HEK293 (cell line): ENCODE measurements at regions not wholly inside any gene's neighbourhood (a gene's known extent, or its start where the extent isn't known, plus 50 kb on each side); places are given as distances from the start of the nearest gene placed in this dataset.
"Not testable (repeated sequence)": the region's sequence is repeated elsewhere in the genome, so short reads cannot be mapped to it uniquely, and the experiment has no call there.

ENCODE experiments used
- CTCF ChIA-PET: fragments of 350-600 bp; formaldehyde crosslinking; extraction: SDS; loops from one replicate; lab custom pipeline; 2021; ENCODE audit warnings: antibody characterized with exemption; lab: Yijun Ruan, JAX
- POLR2A ChIA-PET: fragments of 300-600 bp; formaldehyde crosslinking; extraction: SDS; loops from one replicate; lab custom pipeline; 2020; ENCODE audit warnings: antibody characterized with exemption, inconsistent platforms; lab: Yijun Ruan, JAX
- H3K27ac ChIP-seq: fragments of 200-500 bp; sonication (Bioruptor generic); 2 replicates; pipeline ENCODE4 v1.5.1; 2014; ENCODE audit warnings: low read depth, low read length, control low read depth, inconsistent platforms; ENCODE audit errors: extremely low read depth
- H3K36me3 ChIP-seq, 2 experiments: fragments of 200-500 bp in 1 of 2; sonication (Bioruptor generic) in 1 of 2; 1 replicate in 1 of 2; 2 replicates in 1 of 2; pipeline ENCODE4 v1.5.1; 2014 to 2017; ENCODE audit warnings: inconsistent platforms in 2 of 2, low read length in 2 of 2; ENCODE audit not compliant: control insufficient read depth in 2 of 2, insufficient read depth in 1 of 2
- H3K4me1 ChIP-seq: fragments of 200-500 bp; sonication (Bioruptor generic); 2 replicates; pipeline ENCODE4 v1.5.1; 2014; ENCODE audit warnings: mild to moderate bottlenecking, low read length, inconsistent platforms; ENCODE audit not compliant: control insufficient read depth, insufficient read depth
- H3K4me3 ChIP-seq: 2 replicates; pipeline ENCODE4 v1.5.1; 2011; ENCODE audit warnings: low read depth, mild to moderate bottlenecking, control low read depth, low read length, moderate library complexity
- H3K9me3 ChIP-seq: fragments of 200-500 bp; sonication (Bioruptor generic); 2 replicates; pipeline ENCODE4 v1.5.1; 2014; ENCODE audit warnings: low read depth, low read length, inconsistent platforms; ENCODE audit not compliant: control insufficient read depth, insufficient read depth
- GLIS1 ChIP-seq: fragments of 450-650 bp; formaldehyde crosslinking; IDR thresholded peaks from 2 replicates; pipeline ENCODE4 v1.5.1; 2016; ENCODE audit warnings: missing biosample characterization, missing genetic modification characterization
- HOXD13 ChIP-seq: sonication (generic); formaldehyde crosslinking; IDR thresholded peaks from 2 replicates; pipeline ENCODE4 v1.8.0; 2022; ENCODE audit warnings: missing genetic modification reagents, borderline replicate concordance
- KLF9 ChIP-seq: fragments of 450-650 bp; formaldehyde crosslinking; IDR thresholded peaks from 2 replicates; pipeline ENCODE4 v1.5.1; 2016; ENCODE audit warnings: missing biosample characterization, missing genetic modification characterization, low read depth
- MZF1 ChIP-seq: fragments of 450-650 bp; formaldehyde crosslinking; IDR thresholded peaks from 2 replicates; pipeline ENCODE4 v1.5.1; 2017; ENCODE audit warnings: missing biosample characterization, missing genetic modification characterization, borderline replicate concordance
- SCRT1 ChIP-seq: fragments of 450-650 bp; formaldehyde crosslinking; IDR thresholded peaks from 2 replicates; pipeline ENCODE4 v1.5.1; 2016; ENCODE audit warnings: missing biosample characterization, missing genetic modification characterization, borderline replicate concordance
- SP7 ChIP-seq: fragments of 450-650 bp; formaldehyde crosslinking; IDR thresholded peaks from 2 replicates; pipeline ENCODE4 v1.5.1; 2016; ENCODE audit warnings: missing biosample characterization, missing genetic modification characterization
- YY1 ChIP-seq: fragments of 450-650 bp; formaldehyde crosslinking; IDR thresholded peaks from 2 replicates; pipeline ENCODE4 v1.5.1; 2018; ENCODE audit warnings: missing biosample characterization, missing genetic modification characterization
- ZBTB21 ChIP-seq: fragments of 450-650 bp; formaldehyde crosslinking; IDR thresholded peaks from 2 replicates; pipeline ENCODE4 v1.5.1; 2017; ENCODE audit warnings: missing biosample characterization, missing genetic modification characterization
- ZEB2 ChIP-seq: fragments of 450-650 bp; formaldehyde crosslinking; IDR thresholded peaks from 2 replicates; pipeline ENCODE4 v1.5.1; 2016; ENCODE audit warnings: missing biosample characterization, missing genetic modification characterization
- ZFP37 ChIP-seq: fragments of 450-650 bp; formaldehyde crosslinking; IDR thresholded peaks from 2 replicates; pipeline ENCODE4 v1.5.1; 2016; ENCODE audit warnings: missing biosample characterization, missing genetic modification characterization
- ZNF114 ChIP-seq: fragments of 450-650 bp; formaldehyde crosslinking; IDR thresholded peaks from 2 replicates; pipeline ENCODE4 v1.5.0; 2017; ENCODE audit warnings: missing biosample characterization, missing genetic modification characterization
- ZNF138 ChIP-seq: fragments of 450-650 bp; formaldehyde crosslinking; IDR thresholded peaks from 2 replicates; pipeline ENCODE4 v1.5.1; 2016; ENCODE audit warnings: missing biosample characterization, missing genetic modification characterization, borderline replicate concordance
- ZNF184 ChIP-seq: fragments of 450-650 bp; IDR thresholded peaks from 2 replicates; pipeline ENCODE4 v1.5.1; 2018; ENCODE audit warnings: missing biosample characterization, mild to moderate bottlenecking, missing genetic modification characterization
- ZNF354C ChIP-seq: fragments of 450-650 bp; formaldehyde crosslinking; IDR thresholded peaks from 2 replicates; pipeline ENCODE4 v1.5.1; 2016; ENCODE audit warnings: missing biosample characterization, missing genetic modification characterization, low read depth, borderline replicate concordance
- ZNF600 ChIP-seq: fragments of 450-650 bp; formaldehyde crosslinking; IDR thresholded peaks from 2 replicates; pipeline ENCODE4 v1.5.1; 2016; ENCODE audit warnings: missing biosample characterization, missing genetic modification characterization
- ZNF626 ChIP-seq: fragments of 450-650 bp; sonication (Bioruptor Pico); formaldehyde crosslinking; IDR thresholded peaks from 2 replicates; pipeline ENCODE4 v1.5.1; 2018; ENCODE audit warnings: missing biosample characterization, missing genetic modification characterization, inconsistent platforms
- ZNF777 ChIP-seq: fragments of 450-650 bp; formaldehyde crosslinking; IDR thresholded peaks from 2 replicates; pipeline ENCODE4 v1.5.1; 2017; ENCODE audit warnings: missing biosample characterization, missing genetic modification characterization, borderline replicate concordance
- ZSCAN30 ChIP-seq: fragments of 450-650 bp; IDR thresholded peaks from 2 replicates; pipeline ENCODE4 v1.5.1; 2018; ENCODE audit warnings: missing biosample characterization, mild to moderate bottlenecking, missing genetic modification characterization, moderate library complexity
- TF ChIP-seq, protein P1 (sequence below): IDR thresholded peaks from 2 replicates; pipeline ENCODE4 v1.6.1; 2011; ENCODE audit warnings: mild to moderate bottlenecking, low read depth, low read length, borderline replicate concordance

DNA sequence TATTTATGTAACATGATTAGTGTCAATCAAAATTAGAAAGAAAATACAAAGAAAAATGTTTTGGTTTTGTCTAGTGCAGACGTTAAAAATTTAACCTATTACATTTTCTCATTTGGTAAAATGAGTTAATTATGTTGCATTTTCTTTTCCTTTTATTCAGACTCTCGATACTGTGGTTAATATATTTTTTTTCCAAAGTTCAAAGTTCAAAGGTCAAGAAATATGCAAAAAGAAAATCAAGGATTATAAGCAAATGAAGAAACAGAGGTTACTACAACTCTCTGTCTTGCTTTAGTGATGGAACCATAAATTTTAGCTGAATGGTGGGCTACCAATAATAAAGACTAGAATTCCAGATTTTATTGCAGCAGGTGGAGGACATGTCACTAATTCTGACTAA, 133.3 kb upstream of the TFPI start (continued):
- TF ChIP-seq ZNF600 (tag by site-specific recombination) (no peak), ZNF777 (tag by site-specific recombination) (no peak), ZSCAN30 (tag by site-specific recombination) (no peak)

DNA sequence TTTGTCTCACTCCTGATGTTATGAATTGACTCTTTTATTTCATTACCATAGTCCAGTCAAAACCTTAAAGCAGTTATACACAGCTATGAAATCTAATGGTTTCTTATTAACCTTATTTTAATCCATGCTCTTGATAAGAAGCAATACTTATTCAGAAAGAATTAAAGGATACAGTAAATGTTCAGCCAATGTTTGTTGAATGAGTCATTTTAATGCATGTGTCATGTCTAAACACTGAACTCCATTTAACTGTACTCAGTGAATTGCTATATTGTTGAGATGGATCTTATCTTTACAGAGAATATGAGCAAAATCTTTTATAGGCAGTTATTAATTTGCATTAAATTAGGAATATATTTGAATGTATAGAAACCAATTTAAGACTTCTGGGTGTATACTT, 135.1 kb upstream of the TFPI start:
- no peaks in the 10 kb centered on the region for H3K9me3 ChIP-seq
- no peak for TF ChIP-seq ZNF354C (tag by site-specific recombination)
- TF ChIP-seq, protein P1, sequence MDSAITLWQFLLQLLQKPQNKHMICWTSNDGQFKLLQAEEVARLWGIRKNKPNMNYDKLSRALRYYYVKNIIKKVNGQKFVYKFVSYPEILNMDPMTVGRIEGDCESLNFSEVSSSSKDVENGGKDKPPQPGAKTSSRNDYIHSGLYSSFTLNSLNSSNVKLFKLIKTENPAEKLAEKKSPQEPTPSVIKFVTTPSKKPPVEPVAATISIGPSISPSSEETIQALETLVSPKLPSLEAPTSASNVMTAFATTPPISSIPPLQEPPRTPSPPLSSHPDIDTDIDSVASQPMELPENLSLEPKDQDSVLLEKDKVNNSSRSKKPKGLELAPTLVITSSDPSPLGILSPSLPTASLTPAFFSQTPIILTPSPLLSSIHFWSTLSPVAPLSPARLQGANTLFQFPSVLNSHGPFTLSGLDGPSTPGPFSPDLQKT = no peak
- TF ChIP-seq HOXD13 = no peak
- TF ChIP-seq ZBTB21 (tag by site-specific recombination) = no peak
- TF ChIP-seq SP7 = no peak
- TF ChIP-seq YY1 (tag by site-specific recombination) = no peak
- TF ChIP-seq GLIS1 (tag by site-specific recombination) = no peak
- TF ChIP-seq, all 188 proteins: peak for 0
- ChIA-PET CTCF (no interaction called here), POLR2A (no interaction called here)
- no peaks in the 10 kb centered on the region for H3K4me1 ChIP-seq
- no peak overlapping the region for H3K27ac ChIP-seq
- no peak overlapping the region for H3K4me3 ChIP-seq
- no peaks in the 10 kb centered on the region for H3K36me3 ChIP-seq

- ChIA-PET POLR2A (no interaction called here), CTCF (no interaction called here)
- H3K4me1 ChIP-seq = no peaks in the 10 kb centered on the region
- no peaks in the 10 kb centered on the region for H3K9me3 ChIP-seq
- TF ChIP-seq MZF1 (no peak), KLF9 (tag by site-specific recombination) (no peak), ZNF184 (tag by site-specific recombination) (no peak), ZEB2 (tag by site-specific recombination) (no peak), ZNF138 (tag by site-specific recombination) (no peak), ZFP37 (no peak), ZNF626 (tag by site-specific recombination) (no peak), ZNF114 (tag by site-specific recombination) (no peak), SCRT1 (tag by site-specific recombination) (no peak)
- no peak overlapping the region for H3K27ac ChIP-seq
- no peaks in the 10 kb centered on the region for H3K36me3 ChIP-seq
- no peak overlapping the region for H3K4me3 ChIP-seq
Observed at GRCh38 chr2:187693923-187694322, 139.7 kb upstream of the TFPI start.

DNA sequence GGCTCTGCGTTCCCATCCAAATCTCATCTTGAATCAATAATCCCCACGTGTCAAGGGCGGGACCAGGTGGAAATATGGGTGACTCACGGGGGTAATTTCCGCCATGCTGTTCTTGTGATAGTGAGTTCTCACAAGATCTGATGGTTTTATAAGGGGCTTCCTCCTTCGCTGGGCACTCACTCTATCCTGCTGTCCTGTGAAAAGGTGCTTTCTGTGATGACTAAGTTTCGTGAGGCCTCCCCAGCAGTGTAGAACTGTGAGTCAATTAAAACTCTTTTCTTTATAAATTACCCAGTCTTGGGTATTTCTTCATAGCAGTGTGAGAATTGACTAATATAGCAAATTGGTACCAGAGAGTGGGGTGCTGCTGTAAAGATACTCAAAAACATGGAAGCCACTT, 142.4 kb upstream of the TFPI start:
- H3K9me3 ChIP-seq, H3K27ac ChIP-seq, H3K4me1 ChIP-seq, H3K36me3 ChIP-seq, CTCF ChIA-PET, H3K4me3 ChIP-seq, POLR2A ChIA-PET: not testable (repeated sequence)
